Loucy (cell line): ENCODE measurements at regions not wholly inside any gene's neighbourhood (a gene's known extent, or its start where the extent isn't known, plus 50 kb on each side); places are given as distances from the start of the nearest gene placed in this dataset.

Experiments used
- H2AFZ ChIP-seq: fragments of 200-600 bp; sonication (generic); 2 replicates; pipeline ENCODE4 v1.6.0; 2016; ENCODE audit warnings: antibody characterized with exemption, mild to moderate bottlenecking, low read length, moderate library complexity
- H3F3A ChIP-seq: fragments of 200-600 bp; 2 replicates; pipeline ENCODE4 v1.6.0; 2016; ENCODE audit warnings: antibody characterized with exemption, low read depth, mild to moderate bottlenecking
- H3K27me3 ChIP-seq: fragments of 200-600 bp; sonication (generic); 2 replicates; pipeline ENCODE4 v1.6.1; 2014; ENCODE audit warnings: low read length, mild to moderate bottlenecking; ENCODE audit not compliant: insufficient read depth, poor library complexity, severe bottlenecking
- H3K36me3 ChIP-seq: fragments of 200-600 bp; sonication (generic); 2 replicates; pipeline ENCODE4 v1.6.1; 2016; ENCODE audit warnings: low read length; ENCODE audit not compliant: insufficient read depth
- H3K4me1 ChIP-seq: fragments of 200-600 bp; sonication (generic); 2 replicates; pipeline ENCODE4 v1.5.1; 2014; ENCODE audit warnings: low read length, mild to moderate bottlenecking; ENCODE audit not compliant: insufficient read depth, poor library complexity, severe bottlenecking
- H3K4me2 ChIP-seq: fragments of 200-600 bp; sonication (generic); 2 replicates; pipeline ENCODE4 v1.6.0; 2014; ENCODE audit warnings: antibody characterized with exemption, low read length, low read depth, mild to moderate bottlenecking; ENCODE audit not compliant: poor library complexity, severe bottlenecking
- H3K4me3 ChIP-seq: fragments of 200-600 bp; sonication (generic); 2 replicates; pipeline ENCODE4 v1.5.1; 2014; ENCODE audit warnings: low read length, mild to moderate bottlenecking, mixed read lengths; ENCODE audit not compliant: poor library complexity, severe bottlenecking
- H3K79me2 ChIP-seq: fragments of 200-600 bp; sonication (generic); 2 replicates; pipeline ENCODE4 v1.6.1; 2014; ENCODE audit warnings: low read length; ENCODE audit not compliant: insufficient read depth
- H3K9ac ChIP-seq: fragments of 200-600 bp; sonication (generic); 2 replicates; pipeline ENCODE4 v1.6.0; 2014; ENCODE audit warnings: mild to moderate bottlenecking, low read depth, low read length, moderate library complexity; ENCODE audit not compliant: poor library complexity, severe bottlenecking
- H3K9me2 ChIP-seq: fragments of 200-600 bp; sonication (generic); replicated peaks from 2 replicates; pipeline ENCODE4 v1.6.1; 2016; ENCODE audit warnings: low read depth, low read length, mixed read lengths
- H3K9me3 ChIP-seq: fragments of 200-600 bp; sonication (generic); 2 replicates; pipeline ENCODE4 v1.6.1; 2014; ENCODE audit warnings: mild to moderate bottlenecking, antibody characterized with exemption, low read length, low read depth; ENCODE audit not compliant: insufficient read depth
- H4K20me1 ChIP-seq: fragments of 200-600 bp; sonication (generic); 2 replicates; pipeline ENCODE4 v1.6.0; 2014; ENCODE audit warnings: antibody characterized with exemption, low read length, mild to moderate bottlenecking; ENCODE audit not compliant: insufficient read depth, poor library complexity, severe bottlenecking
- EZH2phosphoT487 ChIP-seq: fragments of 200-600 bp; IDR thresholded peaks from 2 replicates; pipeline ENCODE4 v1.6.1; 2018; ENCODE audit warnings: antibody characterized with exemption, mild to moderate bottlenecking, moderate library complexity, borderline replicate concordance
- TF ChIP-seq, protein P1 (sequence below): fragments of 200-600 bp; sonication (generic); conservative IDR thresholded peaks from 2 replicates; pipeline ENCODE4 v1.5.1; 2014; ENCODE audit warnings: mild to moderate bottlenecking, antibody characterized with exemption, low read length

GRCh38 chr18:77520767-77521166, 271.1 kb downstream of the GALR1 start:
- no peaks in the 10 kb centered on the region for H3K36me3 ChIP-seq
- no peaks in the 10 kb centered on the region for H3K79me2 ChIP-seq
- H3K9ac ChIP-seq: no peak overlapping the region
- no peaks in the 10 kb centered on the region for H3K9me2 ChIP-seq
- no peak overlapping the region for H2AFZ ChIP-seq
- no peaks in the 10 kb centered on the region for H3K9me3 ChIP-seq
- no peaks in the 10 kb centered on the region for H3K4me1 ChIP-seq
- H3K27me3 ChIP-seq: no peaks in the 10 kb centered on the region
- H3K4me2 ChIP-seq: no peak overlapping the region
- no peaks in the 10 kb centered on the region for H4K20me1 ChIP-seq
- no peaks in the 10 kb centered on the region for H3F3A ChIP-seq
- no peak for TF ChIP-seq EZH2phosphoT487
- TF ChIP-seq, protein P1, sequence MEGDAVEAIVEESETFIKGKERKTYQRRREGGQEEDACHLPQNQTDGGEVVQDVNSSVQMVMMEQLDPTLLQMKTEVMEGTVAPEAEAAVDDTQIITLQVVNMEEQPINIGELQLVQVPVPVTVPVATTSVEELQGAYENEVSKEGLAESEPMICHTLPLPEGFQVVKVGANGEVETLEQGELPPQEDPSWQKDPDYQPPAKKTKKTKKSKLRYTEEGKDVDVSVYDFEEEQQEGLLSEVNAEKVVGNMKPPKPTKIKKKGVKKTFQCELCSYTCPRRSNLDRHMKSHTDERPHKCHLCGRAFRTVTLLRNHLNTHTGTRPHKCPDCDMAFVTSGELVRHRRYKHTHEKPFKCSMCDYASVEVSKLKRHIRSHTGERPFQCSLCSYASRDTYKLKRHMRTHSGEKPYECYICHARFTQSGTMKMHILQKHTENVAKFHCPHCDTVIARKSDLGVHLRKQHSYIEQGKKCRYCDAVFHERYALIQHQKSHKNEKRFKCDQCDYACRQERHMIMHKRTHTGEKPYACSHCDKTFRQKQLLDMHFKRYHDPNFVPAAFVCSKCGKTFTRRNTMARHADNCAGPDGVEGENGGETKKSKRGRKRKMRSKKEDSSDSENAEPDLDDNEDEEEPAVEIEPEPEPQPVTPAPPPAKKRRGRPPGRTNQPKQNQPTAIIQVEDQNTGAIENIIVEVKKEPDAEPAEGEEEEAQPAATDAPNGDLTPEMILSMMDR: no peak
- no peak overlapping the region for H3K4me3 ChIP-seq

DNA sequence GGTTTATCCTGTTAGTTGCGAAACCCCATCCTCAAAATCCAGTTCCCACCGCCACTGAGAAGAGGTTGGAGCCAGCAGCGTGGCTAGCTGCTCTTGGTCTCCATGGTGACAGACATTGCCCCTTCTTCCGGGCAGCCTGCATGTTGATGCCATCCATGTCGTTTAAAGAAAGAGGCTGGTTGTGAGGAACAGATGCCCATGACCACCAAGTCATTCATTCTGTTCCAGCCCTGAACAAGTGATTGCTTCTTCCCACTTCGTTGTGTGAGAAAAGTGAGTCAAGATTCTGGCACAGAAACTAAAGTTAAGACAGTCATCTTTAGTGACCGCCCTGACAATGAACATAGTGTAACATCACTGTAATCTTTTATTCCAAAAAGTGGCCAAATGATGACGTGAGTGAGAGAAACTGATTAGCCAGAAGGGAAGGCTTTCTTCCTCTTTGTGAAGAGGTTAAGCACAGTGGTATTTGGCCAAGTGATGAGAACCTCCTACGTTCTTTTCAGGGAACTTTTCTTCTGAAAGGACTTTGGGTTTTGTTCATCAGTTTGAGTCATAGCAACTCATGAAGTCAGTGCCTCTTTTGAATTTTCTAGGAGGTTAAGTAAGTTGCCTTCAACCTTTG, 272.5 kb downstream of the GALR1 start:
- H4K20me1 ChIP-seq: no peaks in the 10 kb centered on the region
- H2AFZ ChIP-seq: no peak overlapping the region
- no peaks in the 10 kb centered on the region for H3K9me3 ChIP-seq
- H3K9me2 ChIP-seq: no peaks in the 10 kb centered on the region
- no peaks in the 10 kb centered on the region for H3K4me1 ChIP-seq
- TF ChIP-seq, protein P1: no peak
- TF ChIP-seq EZH2phosphoT487: no peak
- no peaks in the 10 kb centered on the region for H3K79me2 ChIP-seq
- no peak overlapping the region for H3K4me3 ChIP-seq
- H3K27me3 ChIP-seq: no peaks in the 10 kb centered on the region
- H3K9ac ChIP-seq: no peak overlapping the region
- no peaks in the 10 kb centered on the region for H3K36me3 ChIP-seq
- H3F3A ChIP-seq: no peaks in the 10 kb centered on the region
- H3K4me2 ChIP-seq: no peak overlapping the region

- Histone ChIP-seq H3K4me2 (no peak overlapping the region), H3K9me3 (no peaks in the 10 kb centered on the region), H3K4me1 (no peaks in the 10 kb centered on the region), H2AFZ (no peak overlapping the region), H3F3A (no peaks in the 10 kb centered on the region), H3K4me3 (no peak overlapping the region), H3K36me3 (no peaks in the 10 kb centered on the region), H3K9me2 (no peaks in the 10 kb centered on the region), H3K79me2 (no peaks in the 10 kb centered on the region), H4K20me1 (no peaks in the 10 kb centered on the region), H3K9ac (no peak overlapping the region), H3K27me3 (no peaks in the 10 kb centered on the region)
- TF ChIP-seq, protein P1: no peak
- no peak for TF ChIP-seq EZH2phosphoT487
Observed at GRCh38 chr18:77524909-77525308, 275.3 kb downstream of the GALR1 start.
